ENCODE measurements at regions not wholly inside any gene's neighbourhood (a gene's known extent, or its start where the extent isn't known, plus 50 kb on each side); places are given as distances from the start of the nearest gene placed in this dataset.

DNA sequence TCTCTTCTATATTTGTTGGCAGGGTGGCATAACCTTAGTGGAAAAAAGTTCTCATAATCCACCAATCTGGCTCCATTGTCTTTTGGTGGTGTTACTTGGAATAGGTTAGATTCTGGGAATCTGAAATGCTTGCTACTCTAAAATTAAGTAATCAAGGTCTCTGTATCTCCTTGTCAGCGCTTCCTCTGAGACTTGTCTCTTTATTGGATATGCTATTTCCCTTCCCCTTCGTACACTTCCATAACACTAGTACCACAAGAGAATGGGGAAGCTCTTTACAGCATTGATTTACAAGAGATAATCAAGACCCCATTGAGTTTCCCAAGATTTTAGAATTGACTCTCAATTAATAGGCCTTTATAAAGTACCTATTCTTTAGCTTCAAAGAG, 280.2 kb downstream of the ADGB start:
- no peak for DNase-seq (ENCODE audit: insufficient read length)
- no peak for FAIRE-seq
- TF ChIP-seq POLR2AphosphoS5 (IDR thresholded peaks at IDR 0.05; ENCODE audit: low read depth, low read length) (no peak), POLR2A (IDR thresholded peaks at IDR 0.05; ENCODE audit: low read depth, low read length) (no peak), TAF1 (IDR thresholded peaks at IDR 0.05; ENCODE audit: borderline replicate concordance, low read depth, low read length) (no peak)

DNA sequence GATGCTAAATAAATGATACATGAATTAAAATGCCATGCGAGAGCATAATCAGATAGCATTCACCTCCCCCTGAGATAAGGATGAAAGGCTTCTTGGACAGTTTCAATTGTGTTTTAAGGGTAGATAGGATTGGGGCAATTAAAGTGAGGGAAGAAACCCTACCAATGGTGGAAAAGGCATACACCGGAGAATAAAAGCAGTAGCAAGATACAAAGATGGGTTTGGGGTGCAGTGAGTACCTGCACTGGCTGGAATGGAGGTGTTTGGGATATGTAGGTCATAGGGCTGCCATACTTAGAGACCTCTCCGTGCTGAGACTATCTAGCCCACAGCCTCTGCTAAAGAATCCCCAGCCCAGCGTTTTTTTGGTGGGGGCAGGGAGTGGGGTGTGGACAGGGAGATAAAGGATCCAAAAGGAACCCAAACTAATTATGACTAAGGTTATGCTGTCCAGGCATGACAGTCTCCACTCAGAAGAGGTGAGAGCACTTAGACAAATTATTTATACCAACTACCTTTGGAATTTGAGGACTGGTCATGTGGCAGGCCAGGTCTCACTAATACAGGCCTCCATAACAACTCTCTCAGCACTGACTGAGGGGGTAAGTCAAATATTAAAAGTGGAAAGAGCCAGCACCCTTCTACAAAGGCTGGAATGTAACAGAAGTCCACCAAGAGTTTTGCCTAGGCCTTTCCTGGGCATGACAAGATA, 280.8 kb downstream of the ADGB start:
- DNase-seq (ENCODE audit: insufficient read length) (no peak), FAIRE-seq (no peak)
- no peak for TF ChIP-seq TAF1 (IDR thresholded peaks at IDR 0.05; ENCODE audit: borderline replicate concordance, low read depth, low read length)
- TF ChIP-seq POLR2AphosphoS5 (IDR thresholded peaks at IDR 0.05; ENCODE audit: low read depth, low read length): no peak
- no peak for TF ChIP-seq POLR2A (IDR thresholded peaks at IDR 0.05; ENCODE audit: low read depth, low read length)

DNA sequence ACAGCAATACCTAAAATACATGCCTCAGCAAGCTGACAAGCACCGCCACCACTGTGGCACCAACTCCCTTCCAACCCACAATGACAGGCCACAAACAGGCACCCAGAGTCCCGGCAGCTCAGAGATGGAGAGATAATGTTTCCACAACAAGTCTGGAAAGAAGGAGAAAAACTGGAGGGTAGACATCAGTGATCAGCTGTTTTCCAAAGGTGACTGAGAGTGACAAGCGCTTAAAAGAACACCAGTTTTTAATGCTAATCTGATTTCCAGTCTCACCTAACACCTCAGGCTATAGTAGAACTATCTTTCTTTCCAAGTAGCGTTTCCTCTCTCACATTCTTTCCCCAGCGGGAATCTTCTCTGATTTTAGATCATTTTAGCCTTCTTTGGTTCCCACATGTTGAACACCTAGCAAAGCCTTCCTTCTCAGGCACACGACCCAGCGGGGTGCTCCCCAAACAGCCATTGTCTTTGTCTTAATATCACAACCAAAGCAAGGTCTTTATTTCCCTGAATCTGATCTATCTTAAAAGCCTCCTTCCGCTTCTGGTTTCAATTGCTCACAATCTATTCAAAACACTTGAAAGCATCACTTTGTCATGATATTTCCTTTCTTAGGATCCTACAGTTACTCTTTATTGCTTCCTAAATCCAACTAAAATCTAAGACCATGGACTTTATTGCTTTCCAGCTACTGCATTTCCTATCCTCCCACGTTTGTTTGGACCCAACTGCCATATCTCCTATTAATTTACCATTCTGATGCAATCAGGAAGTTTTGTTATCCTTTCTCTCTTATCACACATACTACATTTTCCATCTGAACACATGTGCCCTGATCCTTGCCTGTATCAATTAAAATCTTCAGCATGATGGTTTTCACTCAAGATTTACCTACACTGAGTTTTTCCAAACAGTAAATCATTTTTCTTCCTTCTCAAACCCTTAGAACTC, 282.7 kb downstream of the ADGB start:
- DNase-seq (ENCODE audit: insufficient read length) (no peak), FAIRE-seq (no peak)
- TF ChIP-seq POLR2A (IDR thresholded peaks at IDR 0.05; ENCODE audit: low read depth, low read length) (no peak), TAF1 (IDR thresholded peaks at IDR 0.05; ENCODE audit: borderline replicate concordance, low read depth, low read length) (no peak), POLR2AphosphoS5 (IDR thresholded peaks at IDR 0.05; ENCODE audit: low read depth, low read length) (no peak)

DNA sequence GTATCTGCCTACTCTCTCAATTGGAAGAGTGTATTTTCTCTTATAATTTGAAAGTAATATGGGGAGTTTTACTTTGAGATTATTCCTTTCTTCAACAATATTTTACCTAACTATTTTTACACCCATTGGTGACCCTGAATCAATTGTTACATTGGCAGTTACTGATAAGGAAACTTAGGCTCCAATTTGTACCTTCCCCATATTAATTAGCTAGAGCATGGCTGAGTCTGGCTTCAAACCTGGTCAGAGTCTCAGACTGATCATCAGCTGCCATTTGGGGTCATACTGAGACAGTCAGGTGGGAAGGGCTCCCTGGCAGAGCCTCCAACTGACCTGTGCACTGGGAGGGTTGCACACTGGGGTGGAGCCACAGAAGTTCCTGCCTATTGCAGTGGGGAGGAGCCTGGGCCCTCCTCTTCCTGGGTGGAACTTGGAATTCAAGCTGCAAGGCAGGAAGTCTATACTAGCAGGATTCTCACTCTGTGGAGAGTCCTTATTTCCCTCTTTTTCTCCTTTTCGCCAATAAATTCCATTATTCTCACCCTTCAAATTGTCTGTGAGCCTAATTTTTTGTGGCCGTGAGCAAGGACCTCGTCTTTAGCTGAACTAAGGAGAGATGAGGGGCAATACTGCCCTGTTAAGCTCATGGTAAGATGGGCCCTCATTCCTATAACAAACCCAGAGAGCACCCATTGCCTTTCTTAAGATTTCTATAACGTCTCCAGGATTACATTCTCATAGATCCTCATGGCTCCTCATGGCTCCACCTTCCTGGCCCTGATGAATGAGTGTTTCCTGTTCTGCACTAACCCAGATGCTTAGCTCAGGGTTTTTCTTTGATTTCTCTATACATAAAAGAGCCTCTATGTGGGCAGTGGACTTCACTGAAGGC, 285.1 kb downstream of the ADGB start:
- no peak for FAIRE-seq
- TF ChIP-seq POLR2AphosphoS5 (IDR thresholded peaks at IDR 0.05; ENCODE audit: low read depth, low read length) (no peak), TAF1 (IDR thresholded peaks at IDR 0.05; ENCODE audit: borderline replicate concordance, low read depth, low read length) (no peak), POLR2A (IDR thresholded peaks at IDR 0.05; ENCODE audit: low read depth, low read length) (no peak)
- DNase-seq (ENCODE audit: insufficient read length): no peak

GRCh38 chr6:146884728-146885127, 286.0 kb downstream of the ADGB start:
- no peak for DNase-seq (ENCODE audit: insufficient read length)
- FAIRE-seq: no peak
- no peak for TF ChIP-seq POLR2A (IDR thresholded peaks at IDR 0.05; ENCODE audit: low read depth, low read length)
- no peak for TF ChIP-seq POLR2AphosphoS5 (IDR thresholded peaks at IDR 0.05; ENCODE audit: low read depth, low read length)
- no peak for TF ChIP-seq TAF1 (IDR thresholded peaks at IDR 0.05; ENCODE audit: borderline replicate concordance, low read depth, low read length)

DNA sequence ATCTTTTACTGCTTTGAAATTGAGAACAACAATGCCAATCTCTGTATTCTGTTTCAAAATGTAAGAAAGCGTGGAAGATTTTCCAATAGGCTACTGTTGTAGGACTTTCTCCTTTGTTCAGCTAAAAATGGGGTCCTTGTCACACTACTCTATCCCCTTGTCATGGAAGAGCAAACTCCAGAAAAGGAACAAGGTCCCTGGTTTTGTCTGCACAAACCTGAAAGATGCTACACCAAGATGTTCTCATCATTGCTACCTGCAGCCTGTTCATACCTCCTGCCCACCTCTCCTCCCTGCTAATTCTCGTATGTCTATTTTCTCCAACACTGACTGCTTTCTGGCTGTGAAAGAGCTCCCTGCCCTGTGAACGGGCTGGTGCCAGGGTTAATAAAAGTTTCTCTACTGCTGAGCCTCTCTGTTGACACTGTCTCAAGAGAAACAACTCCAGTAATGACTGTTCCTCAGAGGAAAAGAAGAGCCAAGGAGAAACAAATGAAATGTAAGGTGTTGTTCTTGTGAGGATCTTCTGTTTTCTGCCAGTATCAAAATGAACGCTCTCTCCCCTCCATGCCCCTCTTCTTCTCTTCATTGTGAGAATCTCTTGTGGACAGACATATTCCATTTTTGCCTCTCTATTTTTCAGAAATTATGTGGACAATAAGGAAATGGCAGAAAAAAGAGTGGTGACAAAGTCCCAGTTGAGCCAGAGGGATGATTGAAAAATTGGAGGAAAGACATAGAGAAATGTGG, 287.1 kb downstream of the ADGB start:
- no peak for TF ChIP-seq POLR2A (IDR thresholded peaks at IDR 0.05; ENCODE audit: low read depth, low read length)
- TF ChIP-seq POLR2AphosphoS5 (IDR thresholded peaks at IDR 0.05; ENCODE audit: low read depth, low read length): no peak
- no peak for TF ChIP-seq TAF1 (IDR thresholded peaks at IDR 0.05; ENCODE audit: borderline replicate concordance, low read depth, low read length)
- FAIRE-seq: no peak

GRCh38 chr6:146886587-146887446, 288.0 kb downstream of the ADGB start:
- no peak for DNase-seq (ENCODE audit: insufficient read length)
- FAIRE-seq: no peak
- TF ChIP-seq POLR2A (IDR thresholded peaks at IDR 0.05; ENCODE audit: low read depth, low read length): no peak
- TF ChIP-seq POLR2AphosphoS5 (IDR thresholded peaks at IDR 0.05; ENCODE audit: low read depth, low read length): no peak
- no peak for TF ChIP-seq TAF1 (IDR thresholded peaks at IDR 0.05; ENCODE audit: borderline replicate concordance, low read depth, low read length)

More for the DNA sequence above, 287.1 kb downstream of the ADGB start:
- DNase-seq (ENCODE audit: insufficient read length): no peak

DNA sequence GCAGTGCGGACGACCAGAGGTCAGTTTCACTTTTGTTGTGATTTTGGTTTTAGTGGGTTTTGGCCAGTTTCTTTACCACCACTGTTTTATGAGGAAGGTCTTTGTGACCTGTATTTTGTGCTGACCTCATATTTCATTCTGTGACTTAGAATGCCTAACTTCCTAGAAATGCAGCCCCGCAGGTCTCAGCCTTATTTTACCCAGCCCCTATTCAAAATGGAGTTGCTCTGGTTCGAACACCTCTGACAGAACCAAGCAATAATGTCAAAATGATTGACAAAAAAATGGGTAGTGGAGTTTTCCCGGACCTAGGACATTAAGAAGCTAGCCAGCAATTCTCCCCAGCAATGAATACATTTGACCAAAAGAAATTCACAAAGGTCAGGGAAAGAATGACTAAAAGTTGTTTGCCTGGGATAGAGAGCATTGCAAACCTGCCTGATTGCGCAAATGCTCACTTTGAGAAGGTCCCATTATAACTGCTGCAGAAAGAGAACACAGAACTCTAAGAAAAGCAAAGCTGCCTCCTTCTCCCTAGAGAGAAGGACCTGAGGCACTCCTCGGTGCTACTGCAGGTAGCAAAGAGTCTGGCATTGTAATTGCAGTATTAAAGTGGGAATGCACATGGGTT, 288.8 kb downstream of the ADGB start:
- FAIRE-seq (no peak), DNase-seq (ENCODE audit: insufficient read length) (no peak)
- no peak for TF ChIP-seq POLR2A (IDR thresholded peaks at IDR 0.05; ENCODE audit: low read depth, low read length)
- no peak for TF ChIP-seq TAF1 (IDR thresholded peaks at IDR 0.05; ENCODE audit: borderline replicate concordance, low read depth, low read length)
- TF ChIP-seq POLR2AphosphoS5 (IDR thresholded peaks at IDR 0.05; ENCODE audit: low read depth, low read length): no peak

DNA sequence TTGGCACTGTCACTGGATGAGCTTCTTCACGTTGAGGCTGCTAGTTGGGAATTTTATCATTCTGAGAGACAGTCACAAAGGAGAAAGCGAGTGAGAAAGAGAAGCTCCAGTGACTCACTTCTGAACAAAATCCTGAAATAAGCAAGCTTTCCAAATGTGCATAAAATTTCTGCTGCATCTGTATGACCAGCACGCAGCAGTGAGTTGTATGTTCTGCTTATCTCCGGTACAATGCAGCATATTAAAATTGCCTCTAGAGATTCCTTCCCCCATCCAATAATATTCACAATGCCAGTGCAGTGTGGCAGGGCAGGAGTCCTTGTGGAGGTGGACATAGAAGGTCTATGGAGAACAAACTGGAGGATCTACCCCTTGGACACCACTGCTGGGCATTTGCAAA, 290.5 kb downstream of the ADGB start:
- TF ChIP-seq TAF1 (IDR thresholded peaks at IDR 0.05; ENCODE audit: borderline replicate concordance, low read depth, low read length) (no peak), POLR2AphosphoS5 (IDR thresholded peaks at IDR 0.05; ENCODE audit: low read depth, low read length) (no peak), POLR2A (IDR thresholded peaks at IDR 0.05; ENCODE audit: low read depth, low read length) (no peak)
- no peak for DNase-seq (ENCODE audit: insufficient read length)
- no peak for FAIRE-seq

Data from GM12892 (cell line).